Daoy (cell line): ENCODE measurements at regions not wholly inside any gene's neighbourhood (a gene's known extent, or its start where the extent isn't known, plus 50 kb on each side); places are given as distances from the start of the nearest gene placed in this dataset.
A peak's percentile ranks its signal among the peaks of the same experiment; 100 is the strongest.
"Not testable (repeated sequence)": the region's sequence is repeated elsewhere in the genome, so short reads cannot be mapped to it uniquely, and the experiment has no call there.

Source experiments
- DNase-seq: peaks from one replicate; pipeline ENCODE4 v3.0.0-alpha.2; 2015; ENCODE audit warnings: low read depth

GRCh38 chr18:76643996-76644395, 149.0 kb upstream of the ZNF516 start:
- DNase-seq, result no peak

- no peak for DNase-seq
Observed at GRCh38 chr18:76643199-76643598, 148.2 kb upstream of the ZNF516 start.

GRCh38 chr18:76640438-76640837, 145.4 kb upstream of the ZNF516 start:
- no peak for DNase-seq

- DNase-seq, result no peak
Observed at GRCh38 chr18:76634564-76634963, 139.5 kb upstream of the ZNF516 start.

- DNase-seq, result no peak
Observed at GRCh38 chr18:76633588-76634269, 138.7 kb upstream of the ZNF516 start.

- no peak for DNase-seq
Observed at GRCh38 chr18:76627444-76627843, 132.4 kb upstream of the ZNF516 start.

- no peak for DNase-seq
Observed at GRCh38 chr18:76626991-76627390, 131.9 kb upstream of the ZNF516 start.

- no peak for DNase-seq
Observed at GRCh38 chr18:76622651-76623050, 127.6 kb upstream of the ZNF516 start.

GRCh38 chr18:76621782-76622495, 126.9 kb upstream of the ZNF516 start:
- peak; percentile 57 for DNase-seq

- DNase-seq, result no peak
Observed at GRCh38 chr18:76621226-76621625, 126.2 kb upstream of the ZNF516 start.

GRCh38 chr18:76620321-76621170, 125.5 kb upstream of the ZNF516 start:
- peak; percentile 76 for DNase-seq

GRCh38 chr18:76619621-76620315, 124.7 kb upstream of the ZNF516 start:
- peak; percentile 60 for DNase-seq

GRCh38 chr18:76619261-76619620, 124.2 kb upstream of the ZNF516 start:
- peak; percentile 30 for DNase-seq

- DNase-seq, result no peak
Observed at GRCh38 chr18:76618721-76619120, 123.7 kb upstream of the ZNF516 start.

GRCh38 chr18:76616373-76616772, 121.3 kb upstream of the ZNF516 start:
- DNase-seq, result no peak

- DNase-seq, result no peak
Observed at GRCh38 chr18:76615065-76615733, 120.2 kb upstream of the ZNF516 start.

- DNase-seq, result no peak
Observed at GRCh38 chr18:76613755-76614120, 118.7 kb upstream of the ZNF516 start.

GRCh38 chr18:76613053-76613754, 118.2 kb upstream of the ZNF516 start:
- DNase-seq, result no peak

GRCh38 chr18:76611750-76612045, 116.7 kb upstream of the ZNF516 start:
- DNase-seq, result not testable (repeated sequence)

- DNase-seq, result peak; percentile 29
Observed at GRCh38 chr18:76610933-76611749, 116.1 kb upstream of the ZNF516 start.
